ENCODE measurements at regions not wholly inside any gene's neighbourhood (a gene's known extent, or its start where the extent isn't known, plus 50 kb on each side); places are given as distances from the start of the nearest gene placed in this dataset.

- WGBS, 2 donors = 96 to 100% methylated on average over 2 of the region's 2 CpGs
- no peaks in the 10 kb centered on the region for H3K27me3 ChIP-seq
- H3K4me3 ChIP-seq (replicated peaks in 1 of 3) = no peak overlapping the region
- intact Hi-C loops (cut with DNase I) = no loop called here
- TF ChIP-seq CTCF (IDR thresholded peaks at IDR 0.05) = no peak
- TF ChIP-seq POLR2A (IDR thresholded peaks at IDR 0.05) = no peak
- no peaks in the 10 kb centered on the region for H3K9me3 ChIP-seq
- no peak overlapping the region for H3K27ac ChIP-seq
- no peaks in the 10 kb centered on the region for H3K4me1 ChIP-seq
- DNase-seq = no peak
- no peaks in the 10 kb centered on the region for H3K36me3 ChIP-seq
Measured at GRCh38 chr4:145316897-145317574, 136.6 kb upstream of the OTUD4 start.

GRCh38 chr4:145315811-145316225 lies 135.4 kb upstream of the OTUD4 start:
- Histone ChIP-seq H3K27ac (no peak overlapping the region), H3K4me1 (no peaks in the 10 kb centered on the region), H3K9me3 (no peaks in the 10 kb centered on the region), H3K27me3 (no peaks in the 10 kb centered on the region), H3K36me3 (no peaks in the 10 kb centered on the region), H3K4me3 (replicated peaks in 1 of 3) (no peak overlapping the region)
- intact Hi-C loops (cut with DNase I) = no loop called here
- no peak for TF ChIP-seq CTCF (IDR thresholded peaks at IDR 0.05)
- no peak for TF ChIP-seq POLR2A (IDR thresholded peaks at IDR 0.05)
- DNase-seq = no peak

GRCh38 chr4:145308598-145308997 lies 128.2 kb upstream of the OTUD4 start:
- DNase-seq = no peak
- TF ChIP-seq POLR2A (IDR thresholded peaks at IDR 0.05) = no peak
- no peak for TF ChIP-seq CTCF (IDR thresholded peaks at IDR 0.05)
- Histone ChIP-seq H3K9me3 (no peaks in the 10 kb centered on the region), H3K4me1 (peaks cover 7% of the 10 kb centered on the region in 2 donors), H3K27ac (no peak overlapping the region), H3K36me3 (no peaks in the 10 kb centered on the region), H3K4me3 (replicated peaks in 1 of 3) (no peak overlapping the region), H3K27me3 (no peaks in the 10 kb centered on the region)
- WGBS, 2 donors = 70 to 71% methylated on average over 3 of the region's 3 CpGs
- intact Hi-C loops (cut with DNase I) = no loop called here

- TF ChIP-seq CTCF (IDR thresholded peaks at IDR 0.05) = no peak
- no peak for TF ChIP-seq POLR2A (IDR thresholded peaks at IDR 0.05)
- H3K27me3 ChIP-seq = no peaks in the 10 kb centered on the region
- intact Hi-C loops (cut with DNase I) = no loop called here
- no peaks in the 10 kb centered on the region for H3K36me3 ChIP-seq
- 50 to 55% methylated on average over 4 of the region's 4 CpGs for WGBS, 2 donors
- no peak overlapping the region for H3K27ac ChIP-seq
- DNase-seq = no peak
- H3K4me1 ChIP-seq = peaks cover 7% of the 10 kb centered on the region in 2 donors
- no peak overlapping the region for H3K4me3 ChIP-seq (replicated peaks in 1 of 3)
- H3K9me3 ChIP-seq = no peaks in the 10 kb centered on the region
Measured at GRCh38 chr4:145307763-145308430, 127.5 kb upstream of the OTUD4 start.

- Histone ChIP-seq H3K4me3 (replicated peaks in 1 of 3) (no peak overlapping the region), H3K9me3 (no peaks in the 10 kb centered on the region), H3K27ac (peak overlapping the region in 1 of 3 donors; percentile 1), H3K4me1 (peaks cover 7% of the 10 kb centered on the region in 2 donors), H3K27me3 (no peaks in the 10 kb centered on the region), H3K36me3 (no peaks in the 10 kb centered on the region)
- 29 to 34% methylated on average over 1 of the region's 1 CpG for WGBS, 2 donors
- no peak for DNase-seq
- intact Hi-C loops (cut with DNase I) = no loop called here
- TF ChIP-seq POLR2A (IDR thresholded peaks at IDR 0.05) (no peak), CTCF (IDR thresholded peaks at IDR 0.05) (no peak)
Measured at GRCh38 chr4:145307120-145307519, 126.7 kb upstream of the OTUD4 start.
